ENCODE measurements at regions not wholly inside any gene's neighbourhood (a gene's known extent, or its start where the extent isn't known, plus 50 kb on each side); places are given as distances from the start of the nearest gene placed in this dataset.

- no peak for TF ChIP-seq CTCF (conservative IDR thresholded peaks at IDR 0.05; ENCODE audit: low read depth, low read length)
- no peak for TF ChIP-seq EZH2 (IDR thresholded peaks at IDR 0.05; ENCODE audit: low read length, unreplicated experiment)
- TF ChIP-seq EZH2phosphoT487 (IDR thresholded peaks at IDR 0.05; ENCODE audit: borderline replicate concordance, low read length) = no peak
These were observed 493.7 kb upstream of the CDH7 start for GRCh38 chr18:65257149-65257548.

Measured in PC-3 (cell line).